BJ (cell line): ENCODE measurements at regions not wholly inside any gene's neighbourhood (a gene's known extent, or its start where the extent isn't known, plus 50 kb on each side); places are given as distances from the start of the nearest gene placed in this dataset.
A peak's percentile ranks its signal among the peaks of the same experiment; 100 is the strongest.

ENCODE experiments used
- CTCF ChIA-PET: fragments of 350-600 bp; formaldehyde crosslinking; extraction: SDS; loops from one replicate; lab custom pipeline; 2021; ENCODE audit warnings: antibody characterized with exemption, inconsistent platforms; lab: Yijun Ruan, JAX
- POLR2A ChIA-PET: fragments of 300-600 bp; sonication (Branson Sonifier 250); formaldehyde crosslinking; extraction: SDS; loops from one replicate; lab custom pipeline; 2021; ENCODE audit warnings: antibody characterized with exemption; lab: Charles Lee
- DNase-seq: peaks from one replicate; pipeline ENCODE4 v3.0.0-alpha.2; 2011; ENCODE audit warnings: low read depth
- H3K27me3 ChIP-seq: 2 replicates; pipeline ENCODE4 v1.6.0; 2011; ENCODE audit warnings: low read length; ENCODE audit not compliant: control insufficient read depth, insufficient read depth
- H3K36me3 ChIP-seq: 2 replicates; pipeline ENCODE4 v1.5.1; 2011; ENCODE audit warnings: low read length; ENCODE audit not compliant: control insufficient read depth, insufficient read depth
- H3K4me3 ChIP-seq: 2 replicates; pipeline ENCODE4 v1.5.1; 2011; ENCODE audit warnings: low read depth, mild to moderate bottlenecking, control low read depth, low read length
- CTCF ChIP-seq: IDR thresholded peaks from 2 replicates; pipeline ENCODE4 v1.5.1; 2011; ENCODE audit warnings: low read depth, mild to moderate bottlenecking, control low read depth, inconsistent platforms, low read length, moderate library complexity; ENCODE audit not compliant: insufficient read depth

- DNase-seq = no peak
- no peak for TF ChIP-seq CTCF
- no peaks in the 10 kb centered on the region for H3K36me3 ChIP-seq
- ChIA-PET POLR2A (no interaction called here), CTCF (interaction anchor here (0.9 to 2.7 kb wide), 4 partner anchors 57 to 198 kb away, joined by 3 to 14 read pairs (median 5); no protein-coding TSS in a partner anchor)
- H3K4me3 ChIP-seq = no peak overlapping the region
- no peaks in the 10 kb centered on the region for H3K27me3 ChIP-seq
These were observed 199.8 kb downstream of the ZFP36L2 start for GRCh38 chr2:43026426-43027096.

- Histone ChIP-seq H3K36me3 (no peaks in the 10 kb centered on the region), H3K4me3 (no peak overlapping the region), H3K27me3 (no peaks in the 10 kb centered on the region)
- no peak for TF ChIP-seq CTCF
- ChIA-PET CTCF (interaction anchor here (0.7 to 2.7 kb wide), 11 partner anchors 11 to 203 kb away, joined by 3 to 31 read pairs (median 5); partner anchors contain the start of gene ZFP36L2), POLR2A (interaction anchor here (0.6 kb wide), 1 partner anchor 466 kb away, joined by 3 read pairs; no protein-coding TSS in a partner anchor)
- no peak for DNase-seq
These were observed 200.6 kb downstream of the ZFP36L2 start for GRCh38 chr2:43025709-43026295.

- no peaks in the 10 kb centered on the region for H3K27me3 ChIP-seq
- H3K4me3 ChIP-seq = no peak overlapping the region
- H3K36me3 ChIP-seq = no peaks in the 10 kb centered on the region
- CTCF ChIA-PET = interaction anchor here (0.6 to 2.7 kb wide), 30 partner anchors 8 to 474 kb away, joined by 3 to 31 read pairs (median 4); partner anchors contain the start of gene ZFP36L2
- POLR2A ChIA-PET = no interaction called here
- TF ChIP-seq CTCF = peak; percentile 94
- no peak for DNase-seq
These were observed 201.8 kb downstream of the ZFP36L2 start for GRCh38 chr2:43024515-43025011.

GRCh38 chr2:43023791-43024514 is 202.5 kb downstream of the ZFP36L2 start:
- POLR2A ChIA-PET = no interaction called here
- no peaks in the 10 kb centered on the region for H3K27me3 ChIP-seq
- no peak overlapping the region for H3K4me3 ChIP-seq
- DNase-seq = no peak
- TF ChIP-seq CTCF = no peak
- no peaks in the 10 kb centered on the region for H3K36me3 ChIP-seq
- CTCF ChIA-PET = interaction anchor here (0.6 to 2.7 kb wide), 30 partner anchors 8 to 474 kb away, joined by 3 to 31 read pairs (median 4); partner anchors contain the start of gene ZFP36L2
